ENCODE measurements at regions not wholly inside any gene's neighbourhood (a gene's known extent, or its start where the extent isn't known, plus 50 kb on each side); places are given as distances from the start of the nearest gene placed in this dataset.

DNA sequence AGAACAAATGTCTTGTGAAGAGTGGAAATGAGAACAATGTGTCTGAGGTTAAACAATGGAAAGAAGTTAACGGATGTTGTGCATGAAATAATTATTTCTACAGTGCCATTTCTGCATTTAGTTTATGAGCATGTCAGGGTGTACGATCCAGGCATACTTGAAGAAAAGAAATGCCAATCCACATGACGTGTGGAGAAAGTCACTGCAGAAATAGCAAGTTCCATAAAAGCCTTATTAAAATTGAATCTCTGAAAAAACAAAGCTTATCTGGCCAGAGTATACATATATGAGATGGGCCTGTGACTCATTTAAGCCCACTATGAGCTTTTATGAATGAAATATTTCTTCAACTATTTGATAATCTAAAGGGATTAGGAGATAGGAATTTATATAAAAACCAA, 426.1 kb downstream of the EFNB2 start:
- no peak for TF ChIP-seq EZH2 (IDR thresholded peaks at IDR 0.05; ENCODE audit: insufficient read depth, poor library complexity, severe bottlenecking)
- no peak for TF ChIP-seq EZH2phosphoT487 (IDR thresholded peaks at IDR 0.05; ENCODE audit: insufficient read depth, low read depth)
